ENCODE measurements at regions not wholly inside any gene's neighbourhood (a gene's known extent, or its start where the extent isn't known, plus 50 kb on each side); places are given as distances from the start of the nearest gene placed in this dataset.

GRCh38 chr1:222920169-222920568 lies 105.3 kb downstream of the DISP1 start:
- TF ChIP-seq CTCF (IDR thresholded peaks at IDR 0.05): no peak
- no peak for TF ChIP-seq ZFX (IDR thresholded peaks at IDR 0.05; ENCODE audit: borderline replicate concordance)
